ENCODE measurements at regions not wholly inside any gene's neighbourhood (a gene's known extent, or its start where the extent isn't known, plus 50 kb on each side); places are given as distances from the start of the nearest gene placed in this dataset.

- Mint-ChIP-seq H3K4me1 (ENCODE audit: low read depth, unreplicated experiment) (no peaks in the 10 kb centered on the region), H3K27me3 (ENCODE audit: unreplicated experiment) (no peaks in the 10 kb centered on the region), H3K9me3 (ENCODE audit: unreplicated experiment) (peaks cover 2% of the 10 kb centered on the region), H3K4me3 (ENCODE audit: unreplicated experiment) (no peak overlapping the region), H3K36me3 (ENCODE audit: unreplicated experiment) (peaks cover 11% of the 10 kb centered on the region), H3K27ac (ENCODE audit: unreplicated experiment) (no peak overlapping the region)
- DNase-seq = no peak
- TF ChIP-seq, protein P1, sequence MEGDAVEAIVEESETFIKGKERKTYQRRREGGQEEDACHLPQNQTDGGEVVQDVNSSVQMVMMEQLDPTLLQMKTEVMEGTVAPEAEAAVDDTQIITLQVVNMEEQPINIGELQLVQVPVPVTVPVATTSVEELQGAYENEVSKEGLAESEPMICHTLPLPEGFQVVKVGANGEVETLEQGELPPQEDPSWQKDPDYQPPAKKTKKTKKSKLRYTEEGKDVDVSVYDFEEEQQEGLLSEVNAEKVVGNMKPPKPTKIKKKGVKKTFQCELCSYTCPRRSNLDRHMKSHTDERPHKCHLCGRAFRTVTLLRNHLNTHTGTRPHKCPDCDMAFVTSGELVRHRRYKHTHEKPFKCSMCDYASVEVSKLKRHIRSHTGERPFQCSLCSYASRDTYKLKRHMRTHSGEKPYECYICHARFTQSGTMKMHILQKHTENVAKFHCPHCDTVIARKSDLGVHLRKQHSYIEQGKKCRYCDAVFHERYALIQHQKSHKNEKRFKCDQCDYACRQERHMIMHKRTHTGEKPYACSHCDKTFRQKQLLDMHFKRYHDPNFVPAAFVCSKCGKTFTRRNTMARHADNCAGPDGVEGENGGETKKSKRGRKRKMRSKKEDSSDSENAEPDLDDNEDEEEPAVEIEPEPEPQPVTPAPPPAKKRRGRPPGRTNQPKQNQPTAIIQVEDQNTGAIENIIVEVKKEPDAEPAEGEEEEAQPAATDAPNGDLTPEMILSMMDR (IDR thresholded peaks at IDR 0.05; ENCODE audit: partially characterized antibody, unreplicated experiment) = no peak
Observed at GRCh38 chr2:175323162-175323561, 141.7 kb upstream of the ATP5MC3 start.

DNA sequence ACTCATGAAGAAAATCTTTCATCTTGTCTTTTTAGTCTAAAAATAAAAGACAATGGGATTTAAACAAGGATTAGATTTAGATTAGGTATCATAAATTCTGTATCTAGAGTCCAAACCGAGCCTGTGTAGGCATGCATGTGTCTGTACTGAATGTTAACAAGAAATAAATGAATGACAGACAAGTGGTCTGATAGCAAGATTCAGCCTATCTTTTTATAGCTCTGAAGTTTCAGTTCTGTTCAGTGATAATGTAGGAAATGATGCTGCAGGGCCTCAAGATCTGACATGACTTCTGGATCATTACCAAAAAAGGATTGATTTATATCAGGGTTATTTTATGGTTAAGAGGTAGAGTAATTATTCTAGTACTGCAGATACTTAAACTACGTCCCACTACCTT lies 137.0 kb upstream of the ATP5MC3 start:
- DNase-seq = no peak
- TF ChIP-seq, protein P1 (IDR thresholded peaks at IDR 0.05; ENCODE audit: partially characterized antibody, unreplicated experiment) = no peak
- no peaks in the 10 kb centered on the region for H3K4me1 Mint-ChIP-seq (ENCODE audit: low read depth, unreplicated experiment)
- no peaks in the 10 kb centered on the region for H3K9me3 Mint-ChIP-seq (ENCODE audit: unreplicated experiment)
- H3K27me3 Mint-ChIP-seq (ENCODE audit: unreplicated experiment) = no peaks in the 10 kb centered on the region
- no peaks in the 10 kb centered on the region for H3K36me3 Mint-ChIP-seq (ENCODE audit: unreplicated experiment)
- H3K4me3 Mint-ChIP-seq (ENCODE audit: unreplicated experiment) = no peak overlapping the region
- no peak overlapping the region for H3K27ac Mint-ChIP-seq (ENCODE audit: unreplicated experiment)

DNA sequence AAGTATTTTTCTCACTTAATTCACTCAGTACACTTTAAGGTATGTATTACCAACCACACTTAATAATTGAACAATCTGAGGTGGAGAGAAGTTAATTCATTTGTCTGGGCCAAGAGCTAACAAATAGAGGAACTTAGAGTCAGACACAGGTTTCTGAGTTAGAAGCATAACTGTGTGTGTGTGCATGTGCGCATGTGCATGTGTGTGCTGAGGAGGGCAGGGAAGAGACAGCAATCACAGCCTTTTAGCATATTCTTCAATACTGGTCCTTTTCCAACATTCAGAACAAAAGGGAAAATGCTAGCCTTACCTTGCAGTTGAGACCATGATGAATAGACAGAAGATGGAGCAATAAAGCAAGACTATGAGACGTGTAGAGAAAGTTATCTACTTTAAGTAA lies 136.2 kb upstream of the ATP5MC3 start:
- DNase-seq = no peak
- H3K4me1 Mint-ChIP-seq (ENCODE audit: low read depth, unreplicated experiment) = no peaks in the 10 kb centered on the region
- H3K9me3 Mint-ChIP-seq (ENCODE audit: unreplicated experiment) = no peaks in the 10 kb centered on the region
- H3K27ac Mint-ChIP-seq (ENCODE audit: unreplicated experiment) = no peak overlapping the region
- no peaks in the 10 kb centered on the region for H3K27me3 Mint-ChIP-seq (ENCODE audit: unreplicated experiment)
- TF ChIP-seq, protein P1 (IDR thresholded peaks at IDR 0.05; ENCODE audit: partially characterized antibody, unreplicated experiment) = no peak
- no peak overlapping the region for H3K4me3 Mint-ChIP-seq (ENCODE audit: unreplicated experiment)
- H3K36me3 Mint-ChIP-seq (ENCODE audit: unreplicated experiment) = no peaks in the 10 kb centered on the region

- no peak overlapping the region for H3K4me3 Mint-ChIP-seq (ENCODE audit: unreplicated experiment)
Observed at GRCh38 chr2:175312137-175312536, 130.6 kb upstream of the ATP5MC3 start.

DNA sequence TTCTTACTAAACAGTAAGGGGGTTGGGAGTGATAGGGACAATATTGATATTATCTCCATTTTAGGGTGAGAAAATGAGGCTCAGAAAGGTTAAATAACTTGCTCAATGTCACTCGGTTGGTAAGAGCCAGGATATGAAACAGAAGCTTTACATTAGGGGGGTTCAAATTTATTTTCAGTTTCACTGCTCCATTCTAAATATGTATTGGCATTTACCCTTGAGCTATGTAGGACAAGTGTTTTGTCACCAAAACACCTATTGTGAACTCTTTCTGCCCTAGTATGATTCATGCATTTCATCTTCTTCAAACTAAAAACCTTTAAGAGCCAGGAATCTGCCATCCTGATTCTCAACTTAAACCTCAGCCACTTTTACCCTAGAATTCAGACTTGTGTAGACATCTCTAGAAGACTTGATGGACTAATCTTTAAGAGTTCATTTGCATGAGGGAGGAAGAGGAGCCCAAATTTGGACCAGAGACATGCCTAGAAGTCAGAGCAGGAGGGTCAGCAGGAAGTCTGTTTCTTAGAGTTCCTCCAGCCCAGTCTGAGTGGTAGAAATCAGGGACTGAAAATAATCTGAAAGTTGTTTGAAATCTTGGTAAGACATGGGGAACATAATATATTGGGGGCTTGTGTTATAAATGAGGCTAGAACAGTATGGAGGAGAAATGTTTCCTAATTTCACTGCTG lies 129.4 kb upstream of the ATP5MC3 start:
- no peaks in the 10 kb centered on the region for H3K9me3 Mint-ChIP-seq (ENCODE audit: unreplicated experiment)

More at GRCh38 chr2:175312137-175312536, 130.6 kb upstream of the ATP5MC3 start:
- no peak overlapping the region for H3K27ac Mint-ChIP-seq (ENCODE audit: unreplicated experiment)
- TF ChIP-seq, protein P1 (IDR thresholded peaks at IDR 0.05; ENCODE audit: partially characterized antibody, unreplicated experiment) = no peak
- no peaks in the 10 kb centered on the region for H3K9me3 Mint-ChIP-seq (ENCODE audit: unreplicated experiment)
- peaks cover 4% of the 10 kb centered on the region for H3K4me1 Mint-ChIP-seq (ENCODE audit: low read depth, unreplicated experiment)
- no peaks in the 10 kb centered on the region for H3K36me3 Mint-ChIP-seq (ENCODE audit: unreplicated experiment)
- peaks cover 2% of the 10 kb centered on the region for H3K27me3 Mint-ChIP-seq (ENCODE audit: unreplicated experiment)
- no peak for DNase-seq

More for the DNA sequence above, 129.4 kb upstream of the ATP5MC3 start:
- H3K27ac Mint-ChIP-seq (ENCODE audit: unreplicated experiment) = no peak overlapping the region
- no peak overlapping the region for H3K4me3 Mint-ChIP-seq (ENCODE audit: unreplicated experiment)
- H3K27me3 Mint-ChIP-seq (ENCODE audit: unreplicated experiment) = peaks cover 2% of the 10 kb centered on the region
- DNase-seq = no peak
- TF ChIP-seq, protein P1 (IDR thresholded peaks at IDR 0.05; ENCODE audit: partially characterized antibody, unreplicated experiment) = no peak
- no peaks in the 10 kb centered on the region for H3K36me3 Mint-ChIP-seq (ENCODE audit: unreplicated experiment)
- peaks cover 4% of the 10 kb centered on the region for H3K4me1 Mint-ChIP-seq (ENCODE audit: low read depth, unreplicated experiment)
